ENCODE measurements at regions not wholly inside any gene's neighbourhood (a gene's known extent, or its start where the extent isn't known, plus 50 kb on each side); places are given as distances from the start of the nearest gene placed in this dataset.

GRCh38 chr10:44460416-44460815 is 75.5 kb upstream of the CXCL12 start:
- no peak for TF ChIP-seq CTCF (IDR thresholded peaks at IDR 0.05)
- no peak for TF ChIP-seq POLR2A (IDR thresholded peaks at IDR 0.05)
- TF ChIP-seq EP300 (IDR thresholded peaks at IDR 0.05), result no peak
